ENCODE measurements at regions not wholly inside any gene's neighbourhood (a gene's known extent, or its start where the extent isn't known, plus 50 kb on each side); places are given as distances from the start of the nearest gene placed in this dataset.

DNA sequence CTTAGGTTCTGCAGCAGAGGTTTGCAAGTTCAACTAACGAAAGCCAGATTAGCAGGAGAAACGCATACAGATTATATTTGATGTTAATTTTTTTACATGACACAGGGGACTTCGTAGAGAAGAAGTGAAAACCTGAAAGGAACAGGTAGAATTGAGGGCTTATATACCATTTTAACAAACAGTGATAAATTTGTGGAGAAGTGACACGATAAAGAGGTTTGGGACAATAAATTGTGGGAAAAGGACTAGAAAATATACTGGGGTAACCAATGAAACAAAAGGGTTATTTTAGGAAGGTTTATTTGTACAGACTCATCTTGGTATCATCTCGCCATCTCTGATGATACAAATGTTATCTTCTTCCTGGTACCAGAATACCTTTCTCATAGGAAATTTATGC, 452.9 kb downstream of the SETD4 start:
- TF ChIP-seq, protein P1, sequence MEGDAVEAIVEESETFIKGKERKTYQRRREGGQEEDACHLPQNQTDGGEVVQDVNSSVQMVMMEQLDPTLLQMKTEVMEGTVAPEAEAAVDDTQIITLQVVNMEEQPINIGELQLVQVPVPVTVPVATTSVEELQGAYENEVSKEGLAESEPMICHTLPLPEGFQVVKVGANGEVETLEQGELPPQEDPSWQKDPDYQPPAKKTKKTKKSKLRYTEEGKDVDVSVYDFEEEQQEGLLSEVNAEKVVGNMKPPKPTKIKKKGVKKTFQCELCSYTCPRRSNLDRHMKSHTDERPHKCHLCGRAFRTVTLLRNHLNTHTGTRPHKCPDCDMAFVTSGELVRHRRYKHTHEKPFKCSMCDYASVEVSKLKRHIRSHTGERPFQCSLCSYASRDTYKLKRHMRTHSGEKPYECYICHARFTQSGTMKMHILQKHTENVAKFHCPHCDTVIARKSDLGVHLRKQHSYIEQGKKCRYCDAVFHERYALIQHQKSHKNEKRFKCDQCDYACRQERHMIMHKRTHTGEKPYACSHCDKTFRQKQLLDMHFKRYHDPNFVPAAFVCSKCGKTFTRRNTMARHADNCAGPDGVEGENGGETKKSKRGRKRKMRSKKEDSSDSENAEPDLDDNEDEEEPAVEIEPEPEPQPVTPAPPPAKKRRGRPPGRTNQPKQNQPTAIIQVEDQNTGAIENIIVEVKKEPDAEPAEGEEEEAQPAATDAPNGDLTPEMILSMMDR (IDR thresholded peaks at IDR 0.05): no peak
- TF ChIP-seq EP300 (IDR thresholded peaks at IDR 0.05; ENCODE audit: borderline replicate concordance in 1 of 2, low read depth in 1 of 2, low read length in 1 of 2): no peak
- no peak for TF ChIP-seq POLR2AphosphoS5 (IDR thresholded peaks at IDR 0.05; ENCODE audit: low read depth, low read length)
- TF ChIP-seq TAF1 (IDR thresholded peaks at IDR 0.05; ENCODE audit: borderline replicate concordance, low read depth, low read length): no peak
- TF ChIP-seq TEAD4 (IDR thresholded peaks at IDR 0.05; ENCODE audit: borderline replicate concordance, insufficient read depth): no peak
- no peak for TF ChIP-seq EZH2phosphoT487 (IDR thresholded peaks at IDR 0.05; ENCODE audit: borderline replicate concordance, low read depth)
- TF ChIP-seq, protein P2, sequence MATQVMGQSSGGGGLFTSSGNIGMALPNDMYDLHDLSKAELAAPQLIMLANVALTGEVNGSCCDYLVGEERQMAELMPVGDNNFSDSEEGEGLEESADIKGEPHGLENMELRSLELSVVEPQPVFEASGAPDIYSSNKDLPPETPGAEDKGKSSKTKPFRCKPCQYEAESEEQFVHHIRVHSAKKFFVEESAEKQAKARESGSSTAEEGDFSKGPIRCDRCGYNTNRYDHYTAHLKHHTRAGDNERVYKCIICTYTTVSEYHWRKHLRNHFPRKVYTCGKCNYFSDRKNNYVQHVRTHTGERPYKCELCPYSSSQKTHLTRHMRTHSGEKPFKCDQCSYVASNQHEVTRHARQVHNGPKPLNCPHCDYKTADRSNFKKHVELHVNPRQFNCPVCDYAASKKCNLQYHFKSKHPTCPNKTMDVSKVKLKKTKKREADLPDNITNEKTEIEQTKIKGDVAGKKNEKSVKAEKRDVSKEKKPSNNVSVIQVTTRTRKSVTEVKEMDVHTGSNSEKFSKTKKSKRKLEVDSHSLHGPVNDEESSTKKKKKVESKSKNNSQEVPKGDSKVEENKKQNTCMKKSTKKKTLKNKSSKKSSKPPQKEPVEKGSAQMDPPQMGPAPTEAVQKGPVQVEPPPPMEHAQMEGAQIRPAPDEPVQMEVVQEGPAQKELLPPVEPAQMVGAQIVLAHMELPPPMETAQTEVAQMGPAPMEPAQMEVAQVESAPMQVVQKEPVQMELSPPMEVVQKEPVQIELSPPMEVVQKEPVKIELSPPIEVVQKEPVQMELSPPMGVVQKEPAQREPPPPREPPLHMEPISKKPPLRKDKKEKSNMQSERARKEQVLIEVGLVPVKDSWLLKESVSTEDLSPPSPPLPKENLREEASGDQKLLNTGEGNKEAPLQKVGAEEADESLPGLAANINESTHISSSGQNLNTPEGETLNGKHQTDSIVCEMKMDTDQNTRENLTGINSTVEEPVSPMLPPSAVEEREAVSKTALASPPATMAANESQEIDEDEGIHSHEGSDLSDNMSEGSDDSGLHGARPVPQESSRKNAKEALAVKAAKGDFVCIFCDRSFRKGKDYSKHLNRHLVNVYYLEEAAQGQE (IDR thresholded peaks at IDR 0.05; ENCODE audit: low read depth, low read length): no peak
- TF ChIP-seq, protein P3, sequence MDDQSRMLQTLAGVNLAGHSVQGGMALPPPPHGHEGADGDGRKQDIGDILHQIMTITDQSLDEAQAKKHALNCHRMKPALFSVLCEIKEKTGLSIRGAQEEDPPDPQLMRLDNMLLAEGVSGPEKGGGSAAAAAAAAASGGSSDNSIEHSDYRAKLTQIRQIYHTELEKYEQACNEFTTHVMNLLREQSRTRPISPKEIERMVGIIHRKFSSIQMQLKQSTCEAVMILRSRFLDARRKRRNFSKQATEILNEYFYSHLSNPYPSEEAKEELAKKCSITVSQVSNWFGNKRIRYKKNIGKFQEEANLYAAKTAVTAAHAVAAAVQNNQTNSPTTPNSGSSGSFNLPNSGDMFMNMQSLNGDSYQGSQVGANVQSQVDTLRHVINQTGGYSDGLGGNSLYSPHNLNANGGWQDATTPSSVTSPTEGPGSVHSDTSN (IDR thresholded peaks at IDR 0.05): no peak
- TF ChIP-seq, protein P4, sequence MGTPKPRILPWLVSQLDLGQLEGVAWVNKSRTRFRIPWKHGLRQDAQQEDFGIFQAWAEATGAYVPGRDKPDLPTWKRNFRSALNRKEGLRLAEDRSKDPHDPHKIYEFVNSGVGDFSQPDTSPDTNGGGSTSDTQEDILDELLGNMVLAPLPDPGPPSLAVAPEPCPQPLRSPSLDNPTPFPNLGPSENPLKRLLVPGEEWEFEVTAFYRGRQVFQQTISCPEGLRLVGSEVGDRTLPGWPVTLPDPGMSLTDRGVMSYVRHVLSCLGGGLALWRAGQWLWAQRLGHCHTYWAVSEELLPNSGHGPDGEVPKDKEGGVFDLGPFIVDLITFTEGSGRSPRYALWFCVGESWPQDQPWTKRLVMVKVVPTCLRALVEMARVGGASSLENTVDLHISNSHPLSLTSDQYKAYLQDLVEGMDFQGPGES (IDR thresholded peaks at IDR 0.05; ENCODE audit: low read depth, low read length): no peak
- TF ChIP-seq RXRA (IDR thresholded peaks at IDR 0.05; ENCODE audit: borderline replicate concordance, low read depth): no peak
- TF ChIP-seq, protein P5, sequence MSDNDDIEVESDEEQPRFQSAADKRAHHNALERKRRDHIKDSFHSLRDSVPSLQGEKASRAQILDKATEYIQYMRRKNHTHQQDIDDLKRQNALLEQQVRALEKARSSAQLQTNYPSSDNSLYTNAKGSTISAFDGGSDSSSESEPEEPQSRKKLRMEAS (IDR thresholded peaks at IDR 0.05; ENCODE audit: low read depth): no peak

Measured in SK-N-SH (cell line).